Astrocyte (in vitro differentiated cells and primary cell): ENCODE measurements at regions not wholly inside any gene's neighbourhood (a gene's known extent, or its start where the extent isn't known, plus 50 kb on each side); places are given as distances from the start of the nearest gene placed in this dataset.

Source experiments
- CTCF ChIP-seq: IDR thresholded peaks from 2 replicates; pipeline ENCODE4 v1.5.1; 2011; ENCODE audit warnings: low read depth, mild to moderate bottlenecking, inconsistent platforms, low read length, moderate library complexity; ENCODE audit not compliant: insufficient read depth
- EZH2 ChIP-seq: IDR thresholded peaks from 2 replicates; pipeline ENCODE4 v1.6.1; 2012; ENCODE audit warnings: mild to moderate bottlenecking, low read length, inconsistent platforms; ENCODE audit not compliant: insufficient read depth

GRCh38 chr3:104244680-104245220 lies 1122.0 kb upstream of the ALCAM start:
- no peak for TF ChIP-seq CTCF
- TF ChIP-seq EZH2 = no peak
